Peyer's patch (tissue), 4 donors: ENCODE measurements at regions not wholly inside any gene's neighbourhood (a gene's known extent, or its start where the extent isn't known, plus 50 kb on each side); places are given as distances from the start of the nearest gene placed in this dataset.

Source experiments
- POLR2A ChIP-seq, 2 donors: fragments of 450-650 bp; IDR thresholded peaks; one replicate each; pipeline ENCODE4 v1.5.1; 2017; ENCODE audit warnings: antibody characterized with exemption in 2 of 2, mild to moderate bottlenecking in 2 of 2, moderate library complexity in 2 of 2
- TF ChIP-seq, protein P1 (sequence below), 6 experiments: fragments of 450-650 bp in 4 of 6; fragments of 200-600 bp in 2 of 6; sonication (generic) in 1 of 6; IDR thresholded peaks; one replicate each; pipeline ENCODE4 v1.5.1; 2017 to 2019; ENCODE audit warnings: antibody characterized with exemption in 6 of 6, mild to moderate bottlenecking in 3 of 6, moderate library complexity in 1 of 6

DNA sequence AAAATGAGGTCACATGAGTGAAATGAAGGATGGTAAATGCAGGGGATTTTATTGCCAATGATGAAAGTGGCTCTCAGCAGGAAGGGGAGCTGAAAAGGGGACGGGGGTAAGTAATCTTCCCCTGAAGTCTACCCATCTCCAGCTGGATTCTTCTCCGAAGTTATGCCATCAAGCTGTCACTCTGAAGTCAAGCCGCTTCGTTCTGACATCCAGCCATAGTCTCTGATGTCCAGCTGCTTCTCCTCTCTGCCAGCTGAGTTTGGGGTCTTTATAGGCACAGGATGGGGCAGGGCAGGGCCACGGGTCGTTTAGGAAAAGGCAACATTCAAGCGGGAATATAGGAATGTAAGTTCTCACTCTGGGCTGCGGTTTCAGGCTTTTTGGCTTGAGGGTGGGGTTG, 181.9 kb upstream of the ANO3 start:
- TF ChIP-seq, protein P1, sequence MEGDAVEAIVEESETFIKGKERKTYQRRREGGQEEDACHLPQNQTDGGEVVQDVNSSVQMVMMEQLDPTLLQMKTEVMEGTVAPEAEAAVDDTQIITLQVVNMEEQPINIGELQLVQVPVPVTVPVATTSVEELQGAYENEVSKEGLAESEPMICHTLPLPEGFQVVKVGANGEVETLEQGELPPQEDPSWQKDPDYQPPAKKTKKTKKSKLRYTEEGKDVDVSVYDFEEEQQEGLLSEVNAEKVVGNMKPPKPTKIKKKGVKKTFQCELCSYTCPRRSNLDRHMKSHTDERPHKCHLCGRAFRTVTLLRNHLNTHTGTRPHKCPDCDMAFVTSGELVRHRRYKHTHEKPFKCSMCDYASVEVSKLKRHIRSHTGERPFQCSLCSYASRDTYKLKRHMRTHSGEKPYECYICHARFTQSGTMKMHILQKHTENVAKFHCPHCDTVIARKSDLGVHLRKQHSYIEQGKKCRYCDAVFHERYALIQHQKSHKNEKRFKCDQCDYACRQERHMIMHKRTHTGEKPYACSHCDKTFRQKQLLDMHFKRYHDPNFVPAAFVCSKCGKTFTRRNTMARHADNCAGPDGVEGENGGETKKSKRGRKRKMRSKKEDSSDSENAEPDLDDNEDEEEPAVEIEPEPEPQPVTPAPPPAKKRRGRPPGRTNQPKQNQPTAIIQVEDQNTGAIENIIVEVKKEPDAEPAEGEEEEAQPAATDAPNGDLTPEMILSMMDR (IDR thresholded peaks at IDR 0.05), result no peak
- no peak for TF ChIP-seq POLR2A (IDR thresholded peaks at IDR 0.05)
